A549 (cell line): ENCODE measurements at regions not wholly inside any gene's neighbourhood (a gene's known extent, or its start where the extent isn't known, plus 50 kb on each side); places are given as distances from the start of the nearest gene placed in this dataset.
A peak's percentile ranks its signal among the peaks of the same experiment; 100 is the strongest.
"Not testable (repeated sequence)": the region's sequence is repeated elsewhere in the genome, so short reads cannot be mapped to it uniquely, and the experiment has no call there.

Source experiments
- ATAC-seq, 2 experiments: fragments of 200-7000 bp in 1 of 2; fragments of >200 bp in 1 of 2; cut with Nextera tagmentation in 1 of 2; cut with Tn5 transposase in 1 of 2; 3 replicates each; pipeline versions ENCODE4 v1.8.0 to v1.9.1; 2018 to 2020; ENCODE audit warnings: mild to moderate bottlenecking in 1 of 2, moderate library complexity in 1 of 2
- CTCF ChIA-PET: fragments of 300-600 bp; sonication (Branson Sonifier 250); formaldehyde crosslinking; extraction: SDS; loops from one replicate; lab custom pipeline; 2021; ENCODE audit warnings: antibody characterized with exemption, inconsistent platforms; lab: Yijun Ruan, JAX
- POLR2A ChIA-PET: fragments of 350-600 bp; formaldehyde crosslinking; extraction: SDS; loops from one replicate; lab custom pipeline; 2021; ENCODE audit warnings: antibody characterized with exemption, inconsistent platforms; lab: Yijun Ruan, JAX
- DNase-seq, 2 experiments: peaks; one replicate each; pipeline versions ENCODE4 v3.0.0 to v3.0.0-alpha.2; 2011 to 2016; ENCODE audit warnings: low read depth in 1 of 2, low spot score in 1 of 2
- FAIRE-seq: peaks from 2 replicates; lab custom pipeline; 2011; peaks lifted over from hg19 to GRCh38; lab: Jason Lieb, UNC
- H3K27ac ChIP-seq, 2 experiments: fragments of >200 bp; sonication (Bioruptor Twin); formaldehyde crosslinking; 3 replicates each; pipeline ENCODE4 v1.5.1; 2016 to 2017
- H3K4me1 ChIP-seq: fragments of >200 bp; sonication (Bioruptor Twin); formaldehyde crosslinking; 3 replicates; pipeline ENCODE4 v1.6.1; 2016
- H3K4me2 ChIP-seq: fragments of >200 bp; sonication (Bioruptor Twin); formaldehyde crosslinking; 3 replicates; pipeline ENCODE4 v1.6.1; 2016
- H3K4me3 ChIP-seq: fragments of >200 bp; sonication (Bioruptor Twin); formaldehyde crosslinking; 3 replicates; pipeline ENCODE4 v1.5.1; 2016
- H3K9me3 ChIP-seq: fragments of >200 bp; sonication (Bioruptor Twin); formaldehyde crosslinking; 3 replicates; pipeline ENCODE4 v1.6.1; 2016
- ATOH8 ChIP-seq: fragments of 250-450 bp; sonication (Bioruptor Pico); IDR thresholded peaks from 2 replicates; pipeline ENCODE4 v1.5.0; 2020; ENCODE audit warnings: low read depth, mild to moderate bottlenecking, moderate library complexity
- CHD2 ChIP-seq: fragments of 150-350 bp; IDR thresholded peaks from 2 replicates; pipeline ENCODE4 v1.6.1; 2014; ENCODE audit warnings: low read length; ENCODE audit not compliant: partially characterized antibody
- CHD4 ChIP-seq: fragments of 200-600 bp; sonication (generic); IDR thresholded peaks from 2 replicates; pipeline ENCODE4 v1.6.1; 2016; ENCODE audit warnings: antibody characterized with exemption, mild to moderate bottlenecking, borderline replicate concordance
- EHMT2 ChIP-seq: fragments of 200-600 bp; sonication (generic); IDR thresholded peaks from 2 replicates; pipeline ENCODE4 v1.6.1; 2016; ENCODE audit warnings: antibody characterized with exemption, low read depth, mild to moderate bottlenecking, moderate library complexity
- FOXS1 ChIP-seq: fragments of 250-450 bp; sonication (Bioruptor Pico); IDR thresholded peaks from 2 replicates; pipeline ENCODE4 v1.5.0; 2020; ENCODE audit warnings: mild to moderate bottlenecking, moderate library complexity
- HMGXB4 ChIP-seq: fragments of 250-450 bp; sonication (Bioruptor Pico); IDR thresholded peaks from 2 replicates; pipeline ENCODE4 v1.5.0; 2021; ENCODE audit warnings: mild to moderate bottlenecking, moderate library complexity, borderline replicate concordance
- HOXB13 ChIP-seq: fragments of 250-450 bp; sonication (Bioruptor Pico); IDR thresholded peaks from 2 replicates; pipeline ENCODE4 v1.5.0; 2020; ENCODE audit warnings: low read depth, mild to moderate bottlenecking, moderate library complexity
- HOXB5 ChIP-seq: fragments of 250-450 bp; sonication (Bioruptor Pico); IDR thresholded peaks from 2 replicates; pipeline ENCODE4 v1.5.0; 2020; ENCODE audit warnings: mild to moderate bottlenecking, moderate library complexity
- JUN ChIP-seq, 2 experiments: fragments of >200 bp; sonication (Bioruptor Twin); formaldehyde crosslinking; IDR thresholded peaks; 2 replicates in 1 of 2; 3 replicates in 1 of 2; pipeline ENCODE4 v1.6.1; 2016 to 2017
- KDM1A ChIP-seq: fragments of 200-600 bp; sonication (generic); IDR thresholded peaks from 2 replicates; pipeline ENCODE4 v1.6.1; 2016; ENCODE audit warnings: low read depth, mild to moderate bottlenecking
- MAFK ChIP-seq: fragments of 450-650 bp; IDR thresholded peaks from 2 replicates; pipeline ENCODE4 v1.6.1; 2014; ENCODE audit not compliant: partially characterized antibody
- MYC ChIP-seq: IDR thresholded peaks from 2 replicates; pipeline ENCODE4 v1.6.1; 2012; ENCODE audit warnings: mild to moderate bottlenecking, inconsistent platforms, low read length, improper control_type of control experiment, borderline replicate concordance
- NR3C1 ChIP-seq: fragments of >200 bp; sonication (Bioruptor Twin); formaldehyde crosslinking; IDR thresholded peaks from 3 replicates; pipeline ENCODE4 v1.6.1; 2017
- USF2 ChIP-seq: fragments of 450-650 bp; IDR thresholded peaks from 2 replicates; pipeline ENCODE4 v1.6.1; 2014; ENCODE audit warnings: antibody characterized with exemption
- ZSCAN20 ChIP-seq: fragments of 250-450 bp; sonication (Bioruptor Pico); IDR thresholded peaks from 2 replicates; pipeline ENCODE4 v1.8.0; 2022; ENCODE audit warnings: mild to moderate bottlenecking, moderate library complexity
- WGBS: methylation state at CpG from one replicate; pipeline ENCODE4 v1.1.6; 2017; ENCODE audit errors: missing lambda C conversion rate; 5-methylcytosine and 5-hydroxymethylcytosine counted together

- no peak for FAIRE-seq
These were observed 290.8 kb upstream of the LUZP2 start for GRCh38 chr11:24206030-24206429.

GRCh38 chr11:24206511-24206910, 290.3 kb upstream of the LUZP2 start:
- no peak for FAIRE-seq
- H3K4me3 ChIP-seq = no peak overlapping the region
- no peaks in the 10 kb centered on the region for H3K9me3 ChIP-seq
- no peaks in the 10 kb centered on the region for H3K4me1 ChIP-seq
- no peak for TF ChIP-seq KDM1A
- TF ChIP-seq MYC = no peak
- TF ChIP-seq CHD2 = no peak
- TF ChIP-seq NR3C1 = no peak
- TF ChIP-seq, all 56 proteins: peak for 0
- POLR2A ChIA-PET = no interaction called here
- H3K27ac ChIP-seq = no peak overlapping the region
- 0% methylated on average over 1 of the region's 1 CpG for WGBS
- ATAC-seq (no peak), DNase-seq (no peak)
- no peak overlapping the region for H3K4me2 ChIP-seq
- CTCF ChIA-PET = no interaction called here

More at GRCh38 chr11:24206030-24206429, 290.8 kb upstream of the LUZP2 start:
- no peak overlapping the region for H3K27ac ChIP-seq
- ATAC-seq = no peak
- TF ChIP-seq MYC (no peak), ZSCAN20 (CRISPR knock-in tag) (no peak)
- TF ChIP-seq, all 56 proteins: peak for 0
- DNase-seq = no peak
- Histone ChIP-seq H3K4me3 (no peak overlapping the region), H3K4me2 (no peak overlapping the region), H3K9me3 (no peaks in the 10 kb centered on the region), H3K4me1 (no peaks in the 10 kb centered on the region)
- ChIA-PET CTCF (no interaction called here), POLR2A (no interaction called here)
- WGBS = 27% methylated on average over 2 of the region's 2 CpGs

- H3K27ac ChIP-seq = no peak overlapping the region
- H3K4me3 ChIP-seq = no peak overlapping the region
- H3K4me1 ChIP-seq = no peaks in the 10 kb centered on the region
- 5% methylated on average over 1 of the region's 1 CpG for WGBS
- no peak for TF ChIP-seq HOXB13
- peak; percentile 89 for TF ChIP-seq MAFK
- no peak for TF ChIP-seq USF2
- TF ChIP-seq, all 56 proteins: peak for 1
- DNase-seq = no peak
- no peak overlapping the region for H3K4me2 ChIP-seq
- FAIRE-seq = no peak
- ATAC-seq = no peak
- CTCF ChIA-PET = no interaction called here
- 0 out of 3 replicates have a peak, but pooled peaks cover 3% of the 10 kb centered on the region for H3K9me3 ChIP-seq
- POLR2A ChIA-PET = no interaction called here
These were observed 280.4 kb upstream of the LUZP2 start for GRCh38 chr11:24216488-24216887.

GRCh38 chr11:24217319-24217718, 279.5 kb upstream of the LUZP2 start:
- POLR2A ChIA-PET, H3K4me1 ChIP-seq, H3K9me3 ChIP-seq, ATAC-seq, H3K27ac ChIP-seq, DNase-seq, H3K4me3 ChIP-seq, FAIRE-seq, CTCF ChIA-PET, H3K4me2 ChIP-seq: not testable (repeated sequence)
- WGBS = 8% methylated on average over 2 of the region's 11 CpGs

- TF ChIP-seq CHD4 = no peak
- no peak for TF ChIP-seq HOXB5 (CRISPR knock-in tag)
- TF ChIP-seq MYC = no peak
- TF ChIP-seq ATOH8 (CRISPR knock-in tag) = no peak
- no peak for TF ChIP-seq EHMT2
- TF ChIP-seq JUN (IDR thresholded peaks at IDR 0.05) = no peak
- no peak for TF ChIP-seq FOXS1 (CRISPR knock-in tag)
- TF ChIP-seq HMGXB4 = no peak
- TF ChIP-seq NR3C1 = no peak
- no peak for ATAC-seq
- no peak for FAIRE-seq
- no peak overlapping the region for H3K27ac ChIP-seq
- ChIA-PET CTCF (no interaction called here), POLR2A (no interaction called here)
- no peak for DNase-seq
- no peaks in the 10 kb centered on the region for H3K4me1 ChIP-seq
- WGBS = 0% methylated on average over 1 of the region's 1 CpG
- H3K4me3 ChIP-seq = no peak overlapping the region
- H3K4me2 ChIP-seq = no peak overlapping the region
- no peaks in the 10 kb centered on the region for H3K9me3 ChIP-seq
These were observed 271.4 kb upstream of the LUZP2 start for GRCh38 chr11:24225501-24225900.
